NCI-H69 (cell line): ENCODE measurements at regions not wholly inside any gene's neighbourhood (a gene's known extent, or its start where the extent isn't known, plus 50 kb on each side); places are given as distances from the start of the nearest gene placed in this dataset.

Experiments used
- DNase-seq: peaks from one replicate; lab custom pipeline; 2025; lab: John Stamatoyannopoulos, UW

GRCh38 chr13:74669149-74669548, 534.9 kb upstream of the KLF12 start:
- DNase-seq = no peak

- DNase-seq = no peak
These were observed 533.5 kb upstream of the KLF12 start for GRCh38 chr13:74667656-74668203.

GRCh38 chr13:74662905-74663304, 528.7 kb upstream of the KLF12 start:
- DNase-seq = no peak

GRCh38 chr13:74661851-74662250, 527.6 kb upstream of the KLF12 start:
- DNase-seq = no peak

GRCh38 chr13:74657765-74658164, 523.6 kb upstream of the KLF12 start:
- no peak for DNase-seq

- no peak for DNase-seq
These were observed 516.9 kb upstream of the KLF12 start for GRCh38 chr13:74651121-74651520.

GRCh38 chr13:74647991-74648390, 513.8 kb upstream of the KLF12 start:
- DNase-seq = no peak

- no peak for DNase-seq
These were observed 513.0 kb upstream of the KLF12 start for GRCh38 chr13:74647211-74647610.

GRCh38 chr13:74646091-74646490, 511.9 kb upstream of the KLF12 start:
- DNase-seq = no peak

- no peak for DNase-seq
These were observed 511.4 kb upstream of the KLF12 start for GRCh38 chr13:74645586-74645985.

GRCh38 chr13:74644229-74644628, 510.0 kb upstream of the KLF12 start:
- no peak for DNase-seq

- no peak for DNase-seq
These were observed 507.4 kb upstream of the KLF12 start for GRCh38 chr13:74641586-74641985.

- no peak for DNase-seq
These were observed 499.5 kb upstream of the KLF12 start for GRCh38 chr13:74633734-74634133.

GRCh38 chr13:74629985-74630384, 495.8 kb upstream of the KLF12 start:
- no peak for DNase-seq

GRCh38 chr13:74625541-74625940, 491.3 kb upstream of the KLF12 start:
- DNase-seq = no peak

- DNase-seq = no peak
These were observed 489.6 kb upstream of the KLF12 start for GRCh38 chr13:74623761-74624160.

- no peak for DNase-seq
These were observed 488.1 kb upstream of the KLF12 start for GRCh38 chr13:74622284-74622683.

- DNase-seq = no peak
These were observed 486.5 kb upstream of the KLF12 start for GRCh38 chr13:74620711-74621110.

- DNase-seq = no peak
These were observed 486.1 kb upstream of the KLF12 start for GRCh38 chr13:74620308-74620707.

- peak; percentile 0 for DNase-seq
These were observed 463.3 kb upstream of the KLF12 start for GRCh38 chr13:74597526-74597925.

- no peak for DNase-seq
These were observed 462.5 kb upstream of the KLF12 start for GRCh38 chr13:74596691-74597090.

- no peak for DNase-seq
These were observed 459.5 kb upstream of the KLF12 start for GRCh38 chr13:74593688-74594087.

- DNase-seq = no peak
These were observed 452.6 kb upstream of the KLF12 start for GRCh38 chr13:74586847-74587246.

GRCh38 chr13:74576420-74576819, 442.2 kb upstream of the KLF12 start:
- DNase-seq = no peak

- DNase-seq = peak; percentile 63
These were observed 441.5 kb upstream of the KLF12 start for GRCh38 chr13:74575729-74576125.
